ENCODE measurements at regions not wholly inside any gene's neighbourhood (a gene's known extent, or its start where the extent isn't known, plus 50 kb on each side); places are given as distances from the start of the nearest gene placed in this dataset.

DNA sequence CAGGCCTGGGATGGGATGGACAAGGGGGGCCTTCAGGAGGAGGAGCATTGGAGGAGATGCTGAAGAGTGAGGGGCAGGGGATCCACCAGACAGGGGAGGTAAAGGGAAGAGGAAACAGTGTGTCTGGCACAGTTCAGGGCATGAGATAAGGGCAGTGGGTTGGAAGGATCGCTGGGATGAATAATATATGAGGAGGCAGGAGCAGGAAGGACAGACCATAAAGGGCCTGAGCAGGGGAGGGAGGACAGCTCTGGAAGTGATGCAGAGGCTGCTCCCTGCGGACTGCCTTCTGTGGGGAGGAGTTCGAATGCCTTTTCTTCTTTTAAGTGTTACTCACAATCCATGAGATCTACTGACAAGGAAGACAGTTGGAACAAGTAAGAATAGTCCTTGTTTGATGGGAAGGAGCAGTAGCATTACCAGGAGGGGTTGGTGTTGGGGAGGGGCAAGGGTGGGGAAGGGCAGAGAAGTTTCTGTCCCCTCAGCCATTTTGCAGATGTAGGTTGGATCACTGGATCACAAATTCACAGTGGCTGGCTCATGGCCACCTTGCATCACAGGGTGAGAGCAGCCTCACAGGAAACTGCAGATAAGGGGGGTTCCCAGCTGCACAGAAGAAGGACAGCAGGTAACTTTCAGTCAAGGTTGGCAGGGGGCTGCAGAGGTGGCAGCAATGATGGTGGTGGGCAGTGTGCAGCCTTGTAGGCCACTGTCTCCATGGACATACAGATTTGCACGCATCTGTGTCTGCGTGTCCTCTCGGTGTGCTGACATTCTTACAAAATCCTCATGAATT, 91.9 kb upstream of the SNRPN start:
- H3K4me1 ChIP-seq (ENCODE audit: insufficient read depth) = no peaks in the 10 kb centered on the region
- no peak for TF ChIP-seq POLR2A (IDR thresholded peaks at IDR 0.05)
- TF ChIP-seq CTCF (IDR thresholded peaks at IDR 0.05) = no peak
- TF ChIP-seq EP300 (IDR thresholded peaks at IDR 0.05) = no peak
- no peaks in the 10 kb centered on the region for H3K27me3 ChIP-seq
- H3K9me3 ChIP-seq = no peaks in the 10 kb centered on the region
- no peak overlapping the region for H3K27ac ChIP-seq
- H3K4me3 ChIP-seq = no peak overlapping the region
- H3K36me3 ChIP-seq = no peaks in the 10 kb centered on the region
- 52 to 66% (median 63%) methylated on average over 6 of the region's 6 CpGs for WGBS, 3 donors
- DNase-seq = no peak
- intact Hi-C loops (cut with DNase I) = no loop called here

GRCh38 chr15:24865303-24865702, 89.5 kb upstream of the SNRPN start:
- H3K27me3 ChIP-seq = no peaks in the 10 kb centered on the region
- no peaks in the 10 kb centered on the region for H3K9me3 ChIP-seq
- WGBS, 3 donors = 68 to 82% (median 79%) methylated on average over 4 of the region's 4 CpGs
- no peaks in the 10 kb centered on the region for H3K4me1 ChIP-seq (ENCODE audit: insufficient read depth)
- H3K27ac ChIP-seq = no peak overlapping the region
- no peaks in the 10 kb centered on the region for H3K36me3 ChIP-seq
- H3K4me3 ChIP-seq = no peak overlapping the region
- no peak for DNase-seq
- TF ChIP-seq EP300 (IDR thresholded peaks at IDR 0.05) = no peak
- no peak for TF ChIP-seq CTCF (IDR thresholded peaks at IDR 0.05)
- no peak for TF ChIP-seq POLR2A (IDR thresholded peaks at IDR 0.05)
- intact Hi-C loops (cut with DNase I) = no loop called here

GRCh38 chr15:24877174-24877573, 77.6 kb upstream of the SNRPN start:
- WGBS, 3 donors = 71 to 78% (median 73%) methylated on average over 7 of the region's 7 CpGs
- no peaks in the 10 kb centered on the region for H3K36me3 ChIP-seq

DNA sequence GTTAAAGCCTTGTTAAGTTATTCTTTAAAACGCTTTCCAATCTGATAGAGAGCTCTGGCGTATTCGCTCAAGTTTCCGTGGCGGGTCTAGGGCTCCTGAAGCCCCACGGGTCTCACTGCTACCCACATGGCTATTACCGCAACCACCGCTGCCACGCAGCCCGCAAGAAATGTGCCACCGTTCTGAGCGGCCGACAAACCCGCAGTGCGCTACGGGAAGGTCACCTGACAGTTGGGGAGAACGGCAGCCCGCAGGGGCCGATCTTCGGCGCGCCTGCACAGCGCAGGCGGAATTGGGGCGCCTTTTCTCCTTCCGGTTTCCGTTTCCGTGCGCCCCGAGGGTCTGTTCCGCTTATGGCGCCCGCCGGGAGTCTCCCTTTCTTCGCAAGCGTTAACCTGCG, 76.6 kb upstream of the SNRPN start:
- H3K27ac ChIP-seq = no peak overlapping the region

More at GRCh38 chr15:24877174-24877573, 77.6 kb upstream of the SNRPN start:
- no peaks in the 10 kb centered on the region for H3K4me1 ChIP-seq (ENCODE audit: insufficient read depth)
- TF ChIP-seq CTCF (IDR thresholded peaks at IDR 0.05) (no peak), EP300 (IDR thresholded peaks at IDR 0.05) (no peak), POLR2A (IDR thresholded peaks at IDR 0.05) (no peak)
- no peak overlapping the region for H3K4me3 ChIP-seq
- H3K27ac ChIP-seq = no peak overlapping the region
- no peaks in the 10 kb centered on the region for H3K27me3 ChIP-seq
- no peak for DNase-seq
- H3K9me3 ChIP-seq = no peaks in the 10 kb centered on the region
- intact Hi-C loops (cut with DNase I) = no loop called here

More for the DNA sequence above, 76.6 kb upstream of the SNRPN start:
- no peaks in the 10 kb centered on the region for H3K36me3 ChIP-seq
- DNase-seq = peak in 4 of 5 donors; percentile 12 to 65 (median 40)
- intact Hi-C loops (cut with DNase I) = no loop called here
- 29 to 44% (median 37%) methylated on average over 37 of the region's 37 CpGs for WGBS, 3 donors
- peak overlapping the region; percentile 24 for H3K4me3 ChIP-seq
- no peak for TF ChIP-seq EP300 (IDR thresholded peaks at IDR 0.05)
- no peak for TF ChIP-seq CTCF (IDR thresholded peaks at IDR 0.05)
- TF ChIP-seq POLR2A (IDR thresholded peaks at IDR 0.05) = no peak
- no peaks in the 10 kb centered on the region for H3K9me3 ChIP-seq
- H3K4me1 ChIP-seq (ENCODE audit: insufficient read depth) = no peaks in the 10 kb centered on the region
- no peaks in the 10 kb centered on the region for H3K27me3 ChIP-seq

Data from ovary (tissue), 7 donors.